AG08395 (cell line): ENCODE measurements at regions not wholly inside any gene's neighbourhood (a gene's known extent, or its start where the extent isn't known, plus 50 kb on each side); places are given as distances from the start of the nearest gene placed in this dataset.
"Not testable (repeated sequence)": the region's sequence is repeated elsewhere in the genome, so short reads cannot be mapped to it uniquely, and the experiment has no call there.

Experiments used
- DNase-seq: peaks from one replicate; pipeline ENCODE4 v3.0.0; 2012; ENCODE audit warnings: mixed read lengths, low spot score

- DNase-seq: no peak
These were observed 1355.9 kb downstream of the GRIK2 start for GRCh38 chr6:102749210-102749971.

- DNase-seq: no peak
These were observed 1353.4 kb downstream of the GRIK2 start for GRCh38 chr6:102746941-102747340.

- DNase-seq: no peak
These were observed 1349.3 kb downstream of the GRIK2 start for GRCh38 chr6:102742754-102743356.

GRCh38 chr6:102742028-102742427 lies 1348.5 kb downstream of the GRIK2 start:
- DNase-seq: no peak

- peak; percentile 27 for DNase-seq
These were observed 1343.4 kb downstream of the GRIK2 start for GRCh38 chr6:102736941-102737368.

- peak; percentile 2 for DNase-seq
These were observed 1339.4 kb downstream of the GRIK2 start for GRCh38 chr6:102732898-102733297.

- not testable (repeated sequence) for DNase-seq
These were observed 1328.6 kb downstream of the GRIK2 start for GRCh38 chr6:102722086-102722485.

- DNase-seq: no peak
These were observed 1324.4 kb downstream of the GRIK2 start for GRCh38 chr6:102717737-102718456.

- no peak for DNase-seq
These were observed 1323.7 kb downstream of the GRIK2 start for GRCh38 chr6:102717252-102717651.

- DNase-seq: no peak
These were observed 1307.5 kb downstream of the GRIK2 start for GRCh38 chr6:102701019-102701418.

GRCh38 chr6:102686461-102686860 lies 1293.0 kb downstream of the GRIK2 start:
- DNase-seq: no peak

- no peak for DNase-seq
These were observed 1286.9 kb downstream of the GRIK2 start for GRCh38 chr6:102680413-102680812.

- no peak for DNase-seq
These were observed 1286.4 kb downstream of the GRIK2 start for GRCh38 chr6:102679865-102680264.

GRCh38 chr6:102677225-102677624 lies 1283.7 kb downstream of the GRIK2 start:
- DNase-seq: no peak

- no peak for DNase-seq
These were observed 1277.2 kb downstream of the GRIK2 start for GRCh38 chr6:102670735-102671134.

GRCh38 chr6:102662851-102663250 lies 1269.3 kb downstream of the GRIK2 start:
- no peak for DNase-seq

GRCh38 chr6:102660303-102660702 lies 1266.8 kb downstream of the GRIK2 start:
- DNase-seq: no peak

GRCh38 chr6:102655823-102656222 lies 1262.3 kb downstream of the GRIK2 start:
- DNase-seq: no peak

- no peak for DNase-seq
These were observed 1247.9 kb downstream of the GRIK2 start for GRCh38 chr6:102641426-102641825.

- DNase-seq: no peak
These were observed 1238.4 kb downstream of the GRIK2 start for GRCh38 chr6:102631921-102632320.

- DNase-seq: no peak
These were observed 1229.7 kb downstream of the GRIK2 start for GRCh38 chr6:102623201-102623600.

GRCh38 chr6:102619585-102619984 lies 1226.1 kb downstream of the GRIK2 start:
- DNase-seq: peak; percentile 2

- no peak for DNase-seq
These were observed 1189.1 kb downstream of the GRIK2 start for GRCh38 chr6:102582569-102582968.
